Loucy (cell line): ENCODE measurements at regions not wholly inside any gene's neighbourhood (a gene's known extent, or its start where the extent isn't known, plus 50 kb on each side); places are given as distances from the start of the nearest gene placed in this dataset.

Experiments used
- EZH2phosphoT487 ChIP-seq: fragments of 200-600 bp; IDR thresholded peaks from 2 replicates; pipeline ENCODE4 v1.6.1; 2018; ENCODE audit warnings: antibody characterized with exemption, mild to moderate bottlenecking, moderate library complexity, borderline replicate concordance
- TF ChIP-seq, protein P1 (sequence below): fragments of 200-600 bp; sonication (generic); conservative IDR thresholded peaks from 2 replicates; pipeline ENCODE4 v1.5.1; 2014; ENCODE audit warnings: mild to moderate bottlenecking, antibody characterized with exemption, low read length

DNA sequence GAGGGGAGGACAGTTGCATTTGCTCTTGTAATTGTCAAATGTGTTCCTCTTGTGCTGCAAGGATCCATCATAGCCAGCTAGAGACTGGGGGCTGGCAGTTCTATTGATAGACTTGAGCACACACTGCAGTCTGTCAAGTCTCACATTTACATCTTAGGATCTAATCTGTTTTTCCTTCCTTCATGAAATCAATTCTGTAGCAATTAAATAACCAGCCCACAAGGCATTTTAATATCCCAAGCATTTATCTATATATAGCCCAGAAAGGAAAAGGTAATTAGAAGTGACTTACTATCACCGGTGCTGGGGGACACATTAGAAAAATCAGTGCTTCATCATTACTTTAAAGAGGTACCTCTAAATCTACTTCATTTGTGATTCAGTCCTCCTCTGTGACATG lies 143.0 kb upstream of the STXBP5 start:
- TF ChIP-seq, protein P1, sequence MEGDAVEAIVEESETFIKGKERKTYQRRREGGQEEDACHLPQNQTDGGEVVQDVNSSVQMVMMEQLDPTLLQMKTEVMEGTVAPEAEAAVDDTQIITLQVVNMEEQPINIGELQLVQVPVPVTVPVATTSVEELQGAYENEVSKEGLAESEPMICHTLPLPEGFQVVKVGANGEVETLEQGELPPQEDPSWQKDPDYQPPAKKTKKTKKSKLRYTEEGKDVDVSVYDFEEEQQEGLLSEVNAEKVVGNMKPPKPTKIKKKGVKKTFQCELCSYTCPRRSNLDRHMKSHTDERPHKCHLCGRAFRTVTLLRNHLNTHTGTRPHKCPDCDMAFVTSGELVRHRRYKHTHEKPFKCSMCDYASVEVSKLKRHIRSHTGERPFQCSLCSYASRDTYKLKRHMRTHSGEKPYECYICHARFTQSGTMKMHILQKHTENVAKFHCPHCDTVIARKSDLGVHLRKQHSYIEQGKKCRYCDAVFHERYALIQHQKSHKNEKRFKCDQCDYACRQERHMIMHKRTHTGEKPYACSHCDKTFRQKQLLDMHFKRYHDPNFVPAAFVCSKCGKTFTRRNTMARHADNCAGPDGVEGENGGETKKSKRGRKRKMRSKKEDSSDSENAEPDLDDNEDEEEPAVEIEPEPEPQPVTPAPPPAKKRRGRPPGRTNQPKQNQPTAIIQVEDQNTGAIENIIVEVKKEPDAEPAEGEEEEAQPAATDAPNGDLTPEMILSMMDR = no peak
- no peak for TF ChIP-seq EZH2phosphoT487
